ENCODE measurements at regions not wholly inside any gene's neighbourhood (a gene's known extent, or its start where the extent isn't known, plus 50 kb on each side); places are given as distances from the start of the nearest gene placed in this dataset.

DNA sequence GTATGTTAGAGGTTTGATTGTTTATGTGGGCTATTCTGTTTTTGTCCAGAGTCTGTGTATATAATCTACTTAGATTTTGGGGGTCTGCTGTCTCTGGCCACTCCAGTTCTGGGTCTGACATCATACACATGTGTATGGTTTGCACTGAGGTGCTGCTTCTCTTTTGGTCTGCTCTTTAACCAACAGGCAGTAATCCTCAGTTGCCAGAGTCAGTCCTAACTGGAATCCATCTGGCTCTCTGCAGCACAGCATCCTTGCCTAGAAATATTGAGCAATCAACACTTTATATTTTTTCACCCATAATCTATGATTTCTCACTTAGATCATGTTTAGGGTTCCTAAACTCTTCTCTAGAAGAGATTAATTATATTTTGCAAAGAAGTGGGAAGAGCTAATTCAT lies 98.3 kb upstream of the SFRP2 start:
- DNase-seq = no peak
- Histone ChIP-seq H3K4me2 (ENCODE audit: insufficient read depth, insufficient read length, low read length) (no peak overlapping the region), H2BK20ac (ENCODE audit: low read depth, low read length, poor library complexity, severe bottlenecking) (no peak overlapping the region), H3K4ac (ENCODE audit: low read depth, low read length) (no peak overlapping the region), H3K18ac (ENCODE audit: insufficient read length, low read depth, low read length) (no peak overlapping the region), H3K27ac (ENCODE audit: insufficient read length, low read depth, low read length) (no peak overlapping the region), H3K79me1 (ENCODE audit: insufficient read depth, low read depth, low read length, poor library complexity, severe bottlenecking) (no peaks in the 10 kb centered on the region), H2BK5ac (ENCODE audit: insufficient read length, low read length) (no peak overlapping the region), H2AFZ (ENCODE audit: low read length) (no peak overlapping the region), H3T11ph (ENCODE audit: low read length) (no peak overlapping the region), H3K79me2 (ENCODE audit: insufficient read depth, low read length) (no peaks in the 10 kb centered on the region), H3K56ac (ENCODE audit: insufficient read length, low read depth, low read length) (no peak overlapping the region), H4K5ac (ENCODE audit: insufficient read length, low read depth, low read length) (no peak overlapping the region), H4K91ac (ENCODE audit: insufficient read length, low read depth, low read length) (no peak overlapping the region), H2BK15ac (ENCODE audit: low read depth, low read length) (no peak overlapping the region), H4K20me1 (ENCODE audit: control insufficient read depth, insufficient read depth, insufficient read length) (no peaks in the 10 kb centered on the region), H3K9ac (ENCODE audit: extremely low read depth, insufficient read length, low read length) (no peak overlapping the region), H2BK120ac (ENCODE audit: low read depth, low read length, poor library complexity, severe bottlenecking) (no peak overlapping the region), H3K9me3 (ENCODE audit: control insufficient read depth, low read depth, low read length) (no peaks in the 10 kb centered on the region), H3K23me2 (ENCODE audit: insufficient read length, low read depth, low read length, poor library complexity, severe bottlenecking) (no peaks in the 10 kb centered on the region), H3K23ac (ENCODE audit: insufficient read length, low read depth, low read length) (no peak overlapping the region), H3K4me1 (ENCODE audit: insufficient read depth, low read length) (no peaks in the 10 kb centered on the region), H3K14ac (ENCODE audit: insufficient read depth, low read length) (no peak overlapping the region), H2AK5ac (ENCODE audit: insufficient read length, low read length) (no peak overlapping the region), H3K27me3 (ENCODE audit: insufficient read depth, low read length) (no peaks in the 10 kb centered on the region), H4K8ac (replicated peaks; ENCODE audit: insufficient read length, low read depth, low read length) (no peak overlapping the region), H2BK12ac (ENCODE audit: insufficient read length, low read depth, low read length) (no peak overlapping the region)
- Mint-ChIP-seq H3K9me3 (peaks cover 0 to 4% of the 10 kb centered on the region in 2 experiments; a peak in 3 of 5 replicates), H3K4me1 (no peaks in the 10 kb centered on the region), H3K36me3 (ENCODE audit: insufficient read depth in 1 of 3, low read depth in 3 of 3) (no peaks in the 10 kb centered on the region), H3K4me3 (no peak overlapping the region), H3K27ac (no peak overlapping the region), H3K27me3 (ENCODE audit: low read depth) (no peaks in the 10 kb centered on the region)
- TF ChIP-seq, protein P1, sequence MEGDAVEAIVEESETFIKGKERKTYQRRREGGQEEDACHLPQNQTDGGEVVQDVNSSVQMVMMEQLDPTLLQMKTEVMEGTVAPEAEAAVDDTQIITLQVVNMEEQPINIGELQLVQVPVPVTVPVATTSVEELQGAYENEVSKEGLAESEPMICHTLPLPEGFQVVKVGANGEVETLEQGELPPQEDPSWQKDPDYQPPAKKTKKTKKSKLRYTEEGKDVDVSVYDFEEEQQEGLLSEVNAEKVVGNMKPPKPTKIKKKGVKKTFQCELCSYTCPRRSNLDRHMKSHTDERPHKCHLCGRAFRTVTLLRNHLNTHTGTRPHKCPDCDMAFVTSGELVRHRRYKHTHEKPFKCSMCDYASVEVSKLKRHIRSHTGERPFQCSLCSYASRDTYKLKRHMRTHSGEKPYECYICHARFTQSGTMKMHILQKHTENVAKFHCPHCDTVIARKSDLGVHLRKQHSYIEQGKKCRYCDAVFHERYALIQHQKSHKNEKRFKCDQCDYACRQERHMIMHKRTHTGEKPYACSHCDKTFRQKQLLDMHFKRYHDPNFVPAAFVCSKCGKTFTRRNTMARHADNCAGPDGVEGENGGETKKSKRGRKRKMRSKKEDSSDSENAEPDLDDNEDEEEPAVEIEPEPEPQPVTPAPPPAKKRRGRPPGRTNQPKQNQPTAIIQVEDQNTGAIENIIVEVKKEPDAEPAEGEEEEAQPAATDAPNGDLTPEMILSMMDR (conservative IDR thresholded peaks at IDR 0.05) = no peak

Data from H9 (cell line).